ENCODE measurements at regions not wholly inside any gene's neighbourhood (a gene's known extent, or its start where the extent isn't known, plus 50 kb on each side); places are given as distances from the start of the nearest gene placed in this dataset.

GRCh38 chr20:12591949-12592470 lies 416.8 kb upstream of the SPTLC3 start:
- TF ChIP-seq CTCF (conservative IDR thresholded peaks at IDR 0.05; ENCODE audit: low read depth, low read length) = no peak
- no peak overlapping the region for H3K4me3 ChIP-seq (ENCODE audit: low read length)
- DNase-seq (ENCODE audit: low read depth) = no peak

GRCh38 chr20:12592756-12593155 lies 416.0 kb upstream of the SPTLC3 start:
- no peak overlapping the region for H3K4me3 ChIP-seq (ENCODE audit: low read length)
- DNase-seq (ENCODE audit: low read depth) = no peak
- TF ChIP-seq CTCF (conservative IDR thresholded peaks at IDR 0.05; ENCODE audit: low read depth, low read length) = no peak

GRCh38 chr20:12593342-12593873 lies 415.4 kb upstream of the SPTLC3 start:
- H3K4me3 ChIP-seq (ENCODE audit: low read length) = no peak overlapping the region
- TF ChIP-seq CTCF (conservative IDR thresholded peaks at IDR 0.05; ENCODE audit: low read depth, low read length) = no peak

GRCh38 chr20:12594410-12595088 lies 414.2 kb upstream of the SPTLC3 start:
- TF ChIP-seq CTCF (conservative IDR thresholded peaks at IDR 0.05; ENCODE audit: low read depth, low read length) = no peak
- no peak overlapping the region for H3K4me3 ChIP-seq (ENCODE audit: low read length)
- no peak for DNase-seq (ENCODE audit: low read depth)

More at GRCh38 chr20:12593342-12593873, 415.4 kb upstream of the SPTLC3 start:
- no peak for DNase-seq (ENCODE audit: low read depth)

DNA sequence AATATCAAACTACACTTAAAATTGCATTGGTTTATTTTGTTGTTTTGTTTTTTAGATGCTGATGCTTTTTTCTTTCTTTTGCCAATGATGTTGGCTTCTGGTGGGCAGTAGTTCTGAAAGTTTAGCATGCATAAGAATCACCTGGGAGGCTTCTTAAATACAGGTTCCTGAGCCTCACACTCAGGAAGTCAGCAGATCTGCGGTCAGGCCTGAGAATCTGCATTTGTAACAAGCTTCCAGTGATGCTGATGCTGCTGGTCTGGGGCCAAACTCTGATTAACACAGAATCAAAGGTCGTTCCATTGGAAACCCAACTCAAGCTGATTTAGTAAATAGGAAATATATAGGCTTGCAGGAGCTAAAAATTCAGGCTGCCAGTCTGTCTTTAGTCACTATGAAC lies 412.9 kb upstream of the SPTLC3 start:
- no peak overlapping the region for H3K4me3 ChIP-seq (ENCODE audit: low read length)
- DNase-seq (ENCODE audit: low read depth) = no peak
- TF ChIP-seq CTCF (conservative IDR thresholded peaks at IDR 0.05; ENCODE audit: low read depth, low read length) = no peak

- no peak overlapping the region for H3K4me3 ChIP-seq (ENCODE audit: low read length)
- no peak for TF ChIP-seq CTCF (conservative IDR thresholded peaks at IDR 0.05; ENCODE audit: low read depth, low read length)
- DNase-seq (ENCODE audit: low read depth) = no peak
These were observed 411.9 kb upstream of the SPTLC3 start for GRCh38 chr20:12596863-12597262.

DNA sequence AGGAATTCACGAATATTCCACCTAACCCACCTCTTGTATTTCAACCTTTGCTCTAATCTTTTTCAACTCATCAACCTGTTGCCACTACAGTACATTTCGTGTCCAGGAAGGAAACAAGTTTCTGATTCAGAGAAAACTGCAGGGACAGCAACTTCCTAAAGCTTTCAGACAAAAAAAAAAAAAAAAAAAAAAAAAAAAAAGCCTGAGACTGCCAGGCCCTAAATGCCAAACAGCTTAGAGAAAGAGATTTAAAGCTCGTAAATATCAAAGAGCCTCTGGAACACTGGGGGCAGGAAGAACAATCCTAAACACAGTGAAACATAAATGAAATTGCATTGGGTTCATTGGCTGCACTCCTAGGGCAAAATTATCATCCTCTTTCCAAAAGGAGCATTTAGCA lies 411.2 kb upstream of the SPTLC3 start:
- TF ChIP-seq CTCF (conservative IDR thresholded peaks at IDR 0.05; ENCODE audit: low read depth, low read length) = no peak
- no peak overlapping the region for H3K4me3 ChIP-seq (ENCODE audit: low read length)
- DNase-seq (ENCODE audit: low read depth) = no peak
